Activated CD8-positive, alpha-beta T cell treated with anti-CD3 and anti-CD28 coated beads for 36 hours (primary cell): ENCODE measurements at regions not wholly inside any gene's neighbourhood (a gene's known extent, or its start where the extent isn't known, plus 50 kb on each side); places are given as distances from the start of the nearest gene placed in this dataset.

ENCODE experiments used
- ATAC-seq: fragments of 200-7000 bp; cut with Tn5 transposase; one replicate; pipeline ENCODE4 v1.10.0; 2021; ENCODE audit warnings: mild to moderate bottlenecking, moderate library complexity
- CTCF ChIA-PET: fragments of 350-600 bp; sonication (Branson Sonifier 250); formaldehyde crosslinking; loops from one replicate; lab custom pipeline; 2021; ENCODE audit warnings: antibody characterized with exemption; lab: Charles Lee
- POLR2A ChIA-PET: fragments of 350-600 bp; sonication (Branson Sonifier 250); formaldehyde crosslinking; loops from one replicate; lab custom pipeline; 2021; ENCODE audit warnings: antibody characterized with exemption; lab: Charles Lee
- DNase-seq: peaks from one replicate; pipeline ENCODE4 v3.0.0-alpha.2; 2020
- H3K27ac Mint-ChIP-seq: one replicate; pipeline ENCODE4 v1.8.0; 2021; ENCODE audit warnings: mild to moderate bottlenecking, mixed read lengths
- H3K27me3 Mint-ChIP-seq: one replicate; pipeline ENCODE4 v1.8.0; 2021; ENCODE audit warnings: mixed read lengths
- H3K36me3 Mint-ChIP-seq: one replicate; pipeline ENCODE4 v1.8.0; 2021; ENCODE audit warnings: low read depth, mixed read lengths
- H3K4me1 Mint-ChIP-seq: one replicate; pipeline ENCODE4 v1.8.0; 2021; ENCODE audit warnings: low read depth, mixed read lengths
- H3K4me3 Mint-ChIP-seq: one replicate; pipeline ENCODE4 v1.8.0; 2021; ENCODE audit warnings: mild to moderate bottlenecking, moderate library complexity, mixed read lengths
- H3K9me3 Mint-ChIP-seq: one replicate; pipeline ENCODE4 v1.8.0; 2021; ENCODE audit warnings: mixed read lengths
- CTCF ChIP-seq: fragments of 200-600 bp; IDR thresholded peaks from one replicate; pipeline ENCODE4 v1.8.0; 2022; ENCODE audit warnings: antibody characterized with exemption, mild to moderate bottlenecking
- intact Hi-C: fragments of 100-400 bp; cut with micrococcal nuclease; formaldehyde crosslinking; loops from one replicate; pipeline ENCODE4 v1.10.0; 2022

- no peak for TF ChIP-seq CTCF
- POLR2A ChIA-PET = no interaction called here
- ATAC-seq = no peak
Measured at GRCh38 chr4:180990931-180991330, 1252.3 kb upstream of the TENM3 start.

GRCh38 chr4:180993244-180993836 lies 1249.9 kb upstream of the TENM3 start:
- intact Hi-C loops = no loop called here
- DNase-seq (no peak), ATAC-seq (no peak)
- Mint-ChIP-seq H3K4me1 (no peaks in the 10 kb centered on the region), H3K27ac (no peak overlapping the region), H3K36me3 (no peaks in the 10 kb centered on the region), H3K9me3 (peaks cover 2% of the 10 kb centered on the region), H3K4me3 (no peak overlapping the region), H3K27me3 (no peaks in the 10 kb centered on the region)
- TF ChIP-seq CTCF = no peak
- ChIA-PET CTCF (no interaction called here), POLR2A (no interaction called here)

More at GRCh38 chr4:180990931-180991330, 1252.3 kb upstream of the TENM3 start:
- Mint-ChIP-seq H3K36me3 (no peaks in the 10 kb centered on the region), H3K4me1 (no peaks in the 10 kb centered on the region), H3K27ac (no peak overlapping the region), H3K27me3 (no peaks in the 10 kb centered on the region), H3K4me3 (no peak overlapping the region), H3K9me3 (no peaks in the 10 kb centered on the region)
- intact Hi-C loops = no loop called here
- CTCF ChIA-PET = no interaction called here
- DNase-seq = no peak

- no peak overlapping the region for H3K27ac Mint-ChIP-seq
- ChIA-PET CTCF (interaction anchor here (0.9 kb wide), 1 partner anchor 11 kb away, joined by 3 read pairs; no protein-coding TSS in a partner anchor), POLR2A (no interaction called here)
- no peaks in the 10 kb centered on the region for H3K36me3 Mint-ChIP-seq
- ATAC-seq (no peak), DNase-seq (no peak)
- H3K27me3 Mint-ChIP-seq = no peaks in the 10 kb centered on the region
- H3K4me1 Mint-ChIP-seq = no peaks in the 10 kb centered on the region
- H3K4me3 Mint-ChIP-seq = no peak overlapping the region
- no peak for TF ChIP-seq CTCF
- intact Hi-C loops = no loop called here
- H3K9me3 Mint-ChIP-seq = peaks cover 2% of the 10 kb centered on the region
Measured at GRCh38 chr4:180994722-180995121, 1248.5 kb upstream of the TENM3 start.

GRCh38 chr4:180999217-180999616 lies 1244.0 kb upstream of the TENM3 start:
- DNase-seq (no peak), ATAC-seq (no peak)
- Mint-ChIP-seq H3K9me3 (peaks cover 3% of the 10 kb centered on the region), H3K27me3 (no peaks in the 10 kb centered on the region), H3K4me3 (no peak overlapping the region), H3K4me1 (no peaks in the 10 kb centered on the region), H3K27ac (no peak overlapping the region), H3K36me3 (no peaks in the 10 kb centered on the region)
- intact Hi-C loops = no loop called here
- ChIA-PET POLR2A (no interaction called here), CTCF (no interaction called here)
- no peak for TF ChIP-seq CTCF

GRCh38 chr4:181004056-181004455 lies 1239.1 kb upstream of the TENM3 start:
- Mint-ChIP-seq H3K27me3 (no peaks in the 10 kb centered on the region), H3K4me3 (no peak overlapping the region), H3K27ac (no peak overlapping the region), H3K9me3 (peaks cover 1% of the 10 kb centered on the region), H3K4me1 (no peaks in the 10 kb centered on the region), H3K36me3 (no peaks in the 10 kb centered on the region)
- ATAC-seq (no peak), DNase-seq (no peak)
- intact Hi-C loops = no loop called here
- no peak for TF ChIP-seq CTCF
- POLR2A ChIA-PET = no interaction called here
- CTCF ChIA-PET = no interaction called here
